ENCODE measurements at regions not wholly inside any gene's neighbourhood (a gene's known extent, or its start where the extent isn't known, plus 50 kb on each side); places are given as distances from the start of the nearest gene placed in this dataset.
"Not testable (repeated sequence)": the region's sequence is repeated elsewhere in the genome, so short reads cannot be mapped to it uniquely, and the experiment has no call there.

DNA sequence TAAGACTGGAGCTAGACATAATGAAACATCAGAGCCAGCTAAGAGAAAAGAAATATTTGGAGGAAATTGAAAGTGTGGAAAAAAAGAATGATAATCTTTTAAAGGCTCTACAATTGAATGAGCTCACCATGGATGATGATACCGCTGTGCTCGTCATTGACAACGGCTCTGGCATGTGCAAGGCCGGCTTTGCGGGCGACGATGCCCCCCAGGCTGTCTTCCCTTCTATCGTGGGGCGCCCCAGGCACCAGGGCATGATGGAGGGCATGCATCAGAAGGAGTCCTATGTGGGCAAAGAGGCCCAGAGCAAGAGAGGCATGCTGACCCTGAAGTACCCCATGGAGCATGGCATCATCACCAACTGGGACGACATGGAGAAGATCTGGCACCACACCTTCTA is 98.3 kb downstream of the CCDC74A start:
- TF ChIP-seq MAX (IDR thresholded peaks at IDR 0.05); JUND (IDR thresholded peaks at IDR 0.05); CTCF (IDR thresholded peaks at IDR 0.05; ENCODE audit: low read depth, low read length, missing input control); EGR1 (IDR thresholded peaks at IDR 0.05; ENCODE audit: low read depth in 2 of 2); HNF4A (conservative IDR thresholded peaks at IDR 0.05); RXRA (IDR thresholded peaks at IDR 0.05); TAF1 (conservative IDR thresholded peaks at IDR 0.05); HNF4G (IDR thresholded peaks at IDR 0.05); SP1 (IDR thresholded peaks at IDR 0.05): not testable (repeated sequence)
- TF ChIP-seq, protein P1, sequence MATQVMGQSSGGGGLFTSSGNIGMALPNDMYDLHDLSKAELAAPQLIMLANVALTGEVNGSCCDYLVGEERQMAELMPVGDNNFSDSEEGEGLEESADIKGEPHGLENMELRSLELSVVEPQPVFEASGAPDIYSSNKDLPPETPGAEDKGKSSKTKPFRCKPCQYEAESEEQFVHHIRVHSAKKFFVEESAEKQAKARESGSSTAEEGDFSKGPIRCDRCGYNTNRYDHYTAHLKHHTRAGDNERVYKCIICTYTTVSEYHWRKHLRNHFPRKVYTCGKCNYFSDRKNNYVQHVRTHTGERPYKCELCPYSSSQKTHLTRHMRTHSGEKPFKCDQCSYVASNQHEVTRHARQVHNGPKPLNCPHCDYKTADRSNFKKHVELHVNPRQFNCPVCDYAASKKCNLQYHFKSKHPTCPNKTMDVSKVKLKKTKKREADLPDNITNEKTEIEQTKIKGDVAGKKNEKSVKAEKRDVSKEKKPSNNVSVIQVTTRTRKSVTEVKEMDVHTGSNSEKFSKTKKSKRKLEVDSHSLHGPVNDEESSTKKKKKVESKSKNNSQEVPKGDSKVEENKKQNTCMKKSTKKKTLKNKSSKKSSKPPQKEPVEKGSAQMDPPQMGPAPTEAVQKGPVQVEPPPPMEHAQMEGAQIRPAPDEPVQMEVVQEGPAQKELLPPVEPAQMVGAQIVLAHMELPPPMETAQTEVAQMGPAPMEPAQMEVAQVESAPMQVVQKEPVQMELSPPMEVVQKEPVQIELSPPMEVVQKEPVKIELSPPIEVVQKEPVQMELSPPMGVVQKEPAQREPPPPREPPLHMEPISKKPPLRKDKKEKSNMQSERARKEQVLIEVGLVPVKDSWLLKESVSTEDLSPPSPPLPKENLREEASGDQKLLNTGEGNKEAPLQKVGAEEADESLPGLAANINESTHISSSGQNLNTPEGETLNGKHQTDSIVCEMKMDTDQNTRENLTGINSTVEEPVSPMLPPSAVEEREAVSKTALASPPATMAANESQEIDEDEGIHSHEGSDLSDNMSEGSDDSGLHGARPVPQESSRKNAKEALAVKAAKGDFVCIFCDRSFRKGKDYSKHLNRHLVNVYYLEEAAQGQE (IDR thresholded peaks at IDR 0.05), result not testable (repeated sequence)
- TF ChIP-seq, protein P2, sequence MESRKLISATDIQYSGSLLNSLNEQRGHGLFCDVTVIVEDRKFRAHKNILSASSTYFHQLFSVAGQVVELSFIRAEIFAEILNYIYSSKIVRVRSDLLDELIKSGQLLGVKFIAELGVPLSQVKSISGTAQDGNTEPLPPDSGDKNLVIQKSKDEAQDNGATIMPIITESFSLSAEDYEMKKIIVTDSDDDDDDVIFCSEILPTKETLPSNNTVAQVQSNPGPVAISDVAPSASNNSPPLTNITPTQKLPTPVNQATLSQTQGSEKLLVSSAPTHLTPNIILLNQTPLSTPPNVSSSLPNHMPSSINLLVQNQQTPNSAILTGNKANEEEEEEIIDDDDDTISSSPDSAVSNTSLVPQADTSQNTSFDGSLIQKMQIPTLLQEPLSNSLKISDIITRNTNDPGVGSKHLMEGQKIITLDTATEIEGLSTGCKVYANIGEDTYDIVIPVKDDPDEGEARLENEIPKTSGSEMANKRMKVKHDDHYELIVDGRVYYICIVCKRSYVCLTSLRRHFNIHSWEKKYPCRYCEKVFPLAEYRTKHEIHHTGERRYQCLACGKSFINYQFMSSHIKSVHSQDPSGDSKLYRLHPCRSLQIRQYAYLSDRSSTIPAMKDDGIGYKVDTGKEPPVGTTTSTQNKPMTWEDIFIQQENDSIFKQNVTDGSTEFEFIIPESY (IDR thresholded peaks at IDR 0.05), result not testable (repeated sequence)

Data from liver (tissue), 3 donors.